Keratinocyte (primary cell): ENCODE measurements at regions not wholly inside any gene's neighbourhood (a gene's known extent, or its start where the extent isn't known, plus 50 kb on each side); places are given as distances from the start of the nearest gene placed in this dataset.

Source experiments
- DNase-seq: peaks from one replicate; pipeline ENCODE4 v3.0.0-alpha.2; 2011; ENCODE audit warnings: low read depth, missing footprints, low spot score
- FAIRE-seq: peaks from 2 replicates; lab custom pipeline; 2011; peaks lifted over from hg19 to GRCh38; lab: Jason Lieb, UNC
- H2AFZ ChIP-seq: 2 replicates; pipeline ENCODE4 v1.6.0; 2012; ENCODE audit warnings: low read length, control low read depth, inconsistent platforms; ENCODE audit not compliant: control insufficient read depth
- H3K27ac ChIP-seq: 2 replicates; pipeline ENCODE4 v1.5.1; 2011; ENCODE audit warnings: low read length; ENCODE audit not compliant: control insufficient read depth, insufficient read depth
- H3K27me3 ChIP-seq: 3 replicates; pipeline ENCODE4 v1.6.0; 2011; ENCODE audit warnings: low read length; ENCODE audit not compliant: control insufficient read depth, insufficient read depth; ENCODE audit errors: extremely low read depth
- H3K36me3 ChIP-seq, 2 experiments: 2 replicates in 1 of 2; 3 replicates in 1 of 2; pipeline ENCODE4 v1.5.1; 2011; ENCODE audit warnings: low read length in 2 of 2, mild to moderate bottlenecking in 1 of 2; ENCODE audit not compliant: control insufficient read depth in 2 of 2, insufficient read depth in 2 of 2; ENCODE audit errors: extremely low read depth in 1 of 2
- H3K4me1 ChIP-seq: 3 replicates; pipeline ENCODE4 v1.5.1; 2011; ENCODE audit warnings: low read length; ENCODE audit not compliant: control insufficient read depth, insufficient read depth; ENCODE audit errors: extremely low read depth
- H3K4me2 ChIP-seq: 3 replicates; pipeline ENCODE4 v1.6.0; 2011; ENCODE audit warnings: low read depth, low read length; ENCODE audit not compliant: control insufficient read depth, insufficient read depth; ENCODE audit errors: extremely low read depth
- H3K4me3 ChIP-seq, 3 experiments: fragments of 200-600 bp in 1 of 3; sonication (generic) in 1 of 3; 2 replicates in 2 of 3; 3 replicates in 1 of 3; pipeline ENCODE4 v1.5.1; 2011 to 2016; ENCODE audit warnings: low read length in 3 of 3, mild to moderate bottlenecking in 3 of 3, control low read depth in 2 of 3, inconsistent platforms in 1 of 3, low read depth in 1 of 3, mixed read lengths in 1 of 3, mixed run types in 1 of 3, moderate library complexity in 1 of 3; ENCODE audit not compliant: control insufficient read depth in 2 of 3, insufficient read depth in 2 of 3; ENCODE audit errors: extremely low read depth in 1 of 3
- H3K79me2 ChIP-seq: 2 replicates; pipeline ENCODE4 v1.6.0; 2012; ENCODE audit warnings: low read length; ENCODE audit not compliant: control insufficient read depth, insufficient read depth
- H3K9ac ChIP-seq: 3 replicates; pipeline ENCODE4 v1.6.0; 2011; ENCODE audit warnings: low read length; ENCODE audit not compliant: control insufficient read depth, insufficient read depth; ENCODE audit errors: extremely low read depth
- H3K9me1 ChIP-seq: 3 replicates; pipeline ENCODE4 v1.6.0; 2011; ENCODE audit warnings: low read length; ENCODE audit not compliant: control insufficient read depth, insufficient read depth; ENCODE audit errors: extremely low read depth
- H3K9me3 ChIP-seq: 2 replicates; pipeline ENCODE4 v1.5.1; 2012; ENCODE audit warnings: low read depth, low read length; ENCODE audit not compliant: control insufficient read depth
- H4K20me1 ChIP-seq: 3 replicates; pipeline ENCODE4 v1.6.0; 2011; ENCODE audit warnings: low read length; ENCODE audit not compliant: control insufficient read depth, insufficient read depth; ENCODE audit errors: extremely low read depth
- CTCF ChIP-seq, 3 experiments: IDR thresholded peaks in 1 of 3; conservative IDR thresholded peaks in 1 of 3; optimal IDR thresholded peaks in 1 of 3; 2 replicates in 2 of 3; 3 replicates in 1 of 3; pipeline versions ENCODE3 to v1.5.1; 2011; ENCODE audit warnings: low read length in 3 of 3, mild to moderate bottlenecking in 3 of 3, moderate library complexity in 2 of 3, control low read depth in 1 of 3, inconsistent platforms in 1 of 3; ENCODE audit not compliant: insufficient read depth in 2 of 3; ENCODE audit errors: extremely low read depth in 1 of 3
- EZH2 ChIP-seq: IDR thresholded peaks from one replicate; pipeline ENCODE4 v1.6.1; 2012; ENCODE audit warnings: inconsistent platforms, mild to moderate bottlenecking, low read length, moderate library complexity
- dilution Hi-C: fragments of 300-500 bp; cut with MboI; formaldehyde crosslinking; loops from one replicate; pipeline ENCODE4 v1.7.0; 2020; ENCODE audit warnings: low sequenced_read_pairs; ENCODE audit not compliant: extremely low pct_ligation_motif_present

DNA sequence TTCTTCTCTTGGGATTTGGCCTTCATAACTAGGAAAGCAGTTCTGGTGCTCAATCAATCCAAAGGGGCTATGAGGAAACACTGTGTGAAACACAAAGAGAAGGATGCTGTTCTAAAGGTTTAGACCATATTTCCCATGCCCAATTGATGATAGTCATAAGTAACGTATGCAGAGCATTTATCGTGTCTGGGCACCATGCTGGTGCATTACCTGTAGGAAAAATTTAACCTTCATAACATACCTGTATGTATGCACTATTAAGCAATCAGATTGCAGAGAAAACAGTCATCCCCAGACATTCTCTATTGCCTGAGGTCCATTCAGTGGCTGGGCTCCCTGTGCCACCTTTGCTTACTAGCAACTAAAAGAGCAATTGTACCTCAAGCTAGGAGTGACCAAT is 381.4 kb downstream of the PLPP3 start:
- no peak for DNase-seq
- dilution Hi-C loops, result no loop called here
- Histone ChIP-seq H3K4me3 (no peak overlapping the region), H3K27me3 (no peaks in the 10 kb centered on the region), H3K27ac (no peak overlapping the region), H3K36me3 (no peaks in the 10 kb centered on the region), H3K9me3 (no peaks in the 10 kb centered on the region), H3K79me2 (no peaks in the 10 kb centered on the region), H3K9me1 (no peaks in the 10 kb centered on the region), H2AFZ (no peak overlapping the region), H3K9ac (no peak overlapping the region), H3K4me1 (no peaks in the 10 kb centered on the region), H3K4me2 (no peak overlapping the region), H4K20me1 (no peaks in the 10 kb centered on the region)
- no peak for FAIRE-seq
- no peak for TF ChIP-seq EZH2
- no peak for TF ChIP-seq CTCF (optimal IDR thresholded peaks at IDR 0.05 in 1 of 3, IDR thresholded peaks at IDR 0.05 in 1 of 3, conservative IDR thresholded peaks at IDR 0.05 in 1 of 3; ENCODE audit: extremely low read depth in 1 of 3, insufficient read depth in 2 of 3, low read length in 3 of 3)

DNA sequence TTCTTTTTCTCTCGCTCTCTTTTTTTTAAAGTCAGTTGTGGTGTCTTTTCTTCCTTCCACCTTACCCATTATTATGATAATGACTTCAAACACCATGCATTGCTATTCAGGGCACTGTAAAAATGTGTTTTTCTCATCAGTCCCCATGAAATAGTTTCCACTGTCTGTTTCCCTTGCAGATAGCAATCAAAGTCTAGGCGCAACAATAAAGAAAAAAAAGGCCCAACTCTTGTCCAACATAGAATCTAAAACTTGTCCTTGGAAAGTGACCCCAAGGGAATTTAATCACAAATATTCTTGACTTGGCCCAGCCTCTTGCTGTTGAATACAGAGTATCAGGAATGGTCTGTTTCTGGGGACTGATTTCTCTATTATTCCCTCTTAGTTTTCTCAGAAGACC is 382.5 kb downstream of the PLPP3 start:
- Histone ChIP-seq H3K9me1 (no peaks in the 10 kb centered on the region), H4K20me1 (no peaks in the 10 kb centered on the region), H3K4me1 (no peaks in the 10 kb centered on the region), H3K27ac (no peak overlapping the region), H2AFZ (no peak overlapping the region), H3K9ac (no peak overlapping the region), H3K27me3 (no peaks in the 10 kb centered on the region), H3K4me3 (no peak overlapping the region), H3K4me2 (no peak overlapping the region), H3K9me3 (no peaks in the 10 kb centered on the region), H3K79me2 (no peaks in the 10 kb centered on the region), H3K36me3 (no peaks in the 10 kb centered on the region)
- FAIRE-seq (no peak), DNase-seq (no peak)
- dilution Hi-C loops, result no loop called here
- TF ChIP-seq EZH2, result no peak
- TF ChIP-seq CTCF (optimal IDR thresholded peaks at IDR 0.05 in 1 of 3, IDR thresholded peaks at IDR 0.05 in 1 of 3, conservative IDR thresholded peaks at IDR 0.05 in 1 of 3; ENCODE audit: extremely low read depth in 1 of 3, insufficient read depth in 2 of 3, low read length in 3 of 3), result no peak
